LNCAP (cell line): ENCODE measurements at regions not wholly inside any gene's neighbourhood (a gene's known extent, or its start where the extent isn't known, plus 50 kb on each side); places are given as distances from the start of the nearest gene placed in this dataset.

Experiments used
- CTCF ChIP-seq: fragments of 450-650 bp; IDR thresholded peaks from 2 replicates; pipeline ENCODE4 v1.5.1; 2017; ENCODE audit warnings: mild to moderate bottlenecking

- no peak for TF ChIP-seq CTCF
Measured at GRCh38 chr16:86225905-86226371, 284.4 kb upstream of the FOXF1 start.

- TF ChIP-seq CTCF, result no peak
Measured at GRCh38 chr16:86227041-86227440, 283.3 kb upstream of the FOXF1 start.

GRCh38 chr16:86227801-86228200 is 282.5 kb upstream of the FOXF1 start:
- no peak for TF ChIP-seq CTCF

- TF ChIP-seq CTCF, result no peak
Measured at GRCh38 chr16:86228713-86229112, 281.6 kb upstream of the FOXF1 start.

GRCh38 chr16:86229283-86229682 is 281.0 kb upstream of the FOXF1 start:
- no peak for TF ChIP-seq CTCF

- TF ChIP-seq CTCF, result no peak
Measured at GRCh38 chr16:86229866-86230656, 280.3 kb upstream of the FOXF1 start.

- TF ChIP-seq CTCF, result no peak
Measured at GRCh38 chr16:86231321-86231995, 278.9 kb upstream of the FOXF1 start.
